OCI-LY1 (cell line): ENCODE measurements at regions not wholly inside any gene's neighbourhood (a gene's known extent, or its start where the extent isn't known, plus 50 kb on each side); places are given as distances from the start of the nearest gene placed in this dataset.

Experiments used
- CTCF ChIP-seq: fragments of 200-600 bp; sonication (generic), shearing (Covaris generic); IDR thresholded peaks from 2 replicates; pipeline ENCODE4 v1.5.1; 2017; ENCODE audit warnings: mild to moderate bottlenecking, antibody characterized with exemption, low read length, moderate library complexity, mixed read lengths
- EZH2 ChIP-seq: fragments of 200-600 bp; sonication (generic), shearing (Covaris generic); IDR thresholded peaks from 2 replicates; pipeline ENCODE4 v1.8.0; 2017; ENCODE audit warnings: borderline replicate concordance, mixed run types, mild to moderate bottlenecking, antibody characterized with exemption, low read length, moderate library complexity, mixed read lengths

GRCh38 chr22:49009359-49010063 lies 818.2 kb downstream of the BRD1 start:
- TF ChIP-seq CTCF (no peak), EZH2 (no peak)
